ENCODE measurements at regions not wholly inside any gene's neighbourhood (a gene's known extent, or its start where the extent isn't known, plus 50 kb on each side); places are given as distances from the start of the nearest gene placed in this dataset.

DNA sequence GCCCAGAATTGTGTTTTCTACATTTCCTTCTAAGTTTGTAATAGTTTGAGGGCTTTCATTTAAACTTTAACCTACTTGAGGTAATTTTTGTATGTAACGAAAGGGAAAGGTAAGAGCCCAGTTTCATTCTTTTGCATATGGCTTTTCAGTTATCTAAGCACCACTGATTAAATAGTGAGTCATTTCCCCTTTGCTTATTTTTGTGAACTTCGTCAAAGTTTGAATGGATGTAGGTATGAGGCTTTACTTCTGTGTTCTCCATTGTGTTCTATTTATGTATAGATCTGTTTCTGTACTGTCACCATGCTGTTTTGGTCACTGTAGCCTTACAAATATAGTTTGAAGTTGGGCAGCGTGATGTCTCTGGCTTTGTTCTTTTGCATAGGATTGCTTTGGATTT, 944.8 kb upstream of the CNTNAP5 start:
- 43 to 46% methylated on average over 3 of the region's 3 CpGs for WGBS, 2 donors
- no peak overlapping the region for H3K4me3 ChIP-seq
- H3K27ac ChIP-seq = no peak overlapping the region
- no peak for DNase-seq
- TF ChIP-seq POLR2A (IDR thresholded peaks at IDR 0.05) = no peak
- TF ChIP-seq, protein P1, sequence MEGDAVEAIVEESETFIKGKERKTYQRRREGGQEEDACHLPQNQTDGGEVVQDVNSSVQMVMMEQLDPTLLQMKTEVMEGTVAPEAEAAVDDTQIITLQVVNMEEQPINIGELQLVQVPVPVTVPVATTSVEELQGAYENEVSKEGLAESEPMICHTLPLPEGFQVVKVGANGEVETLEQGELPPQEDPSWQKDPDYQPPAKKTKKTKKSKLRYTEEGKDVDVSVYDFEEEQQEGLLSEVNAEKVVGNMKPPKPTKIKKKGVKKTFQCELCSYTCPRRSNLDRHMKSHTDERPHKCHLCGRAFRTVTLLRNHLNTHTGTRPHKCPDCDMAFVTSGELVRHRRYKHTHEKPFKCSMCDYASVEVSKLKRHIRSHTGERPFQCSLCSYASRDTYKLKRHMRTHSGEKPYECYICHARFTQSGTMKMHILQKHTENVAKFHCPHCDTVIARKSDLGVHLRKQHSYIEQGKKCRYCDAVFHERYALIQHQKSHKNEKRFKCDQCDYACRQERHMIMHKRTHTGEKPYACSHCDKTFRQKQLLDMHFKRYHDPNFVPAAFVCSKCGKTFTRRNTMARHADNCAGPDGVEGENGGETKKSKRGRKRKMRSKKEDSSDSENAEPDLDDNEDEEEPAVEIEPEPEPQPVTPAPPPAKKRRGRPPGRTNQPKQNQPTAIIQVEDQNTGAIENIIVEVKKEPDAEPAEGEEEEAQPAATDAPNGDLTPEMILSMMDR (IDR thresholded peaks at IDR 0.05) = no peak
- no peaks in the 10 kb centered on the region for H3K36me3 ChIP-seq
- intact Hi-C loops (cut with DNase I) = no loop called here
- H3K4me1 ChIP-seq = no peaks in the 10 kb centered on the region
- H3K27me3 ChIP-seq = no peaks in the 10 kb centered on the region
- no peaks in the 10 kb centered on the region for H3K9me3 ChIP-seq

DNA sequence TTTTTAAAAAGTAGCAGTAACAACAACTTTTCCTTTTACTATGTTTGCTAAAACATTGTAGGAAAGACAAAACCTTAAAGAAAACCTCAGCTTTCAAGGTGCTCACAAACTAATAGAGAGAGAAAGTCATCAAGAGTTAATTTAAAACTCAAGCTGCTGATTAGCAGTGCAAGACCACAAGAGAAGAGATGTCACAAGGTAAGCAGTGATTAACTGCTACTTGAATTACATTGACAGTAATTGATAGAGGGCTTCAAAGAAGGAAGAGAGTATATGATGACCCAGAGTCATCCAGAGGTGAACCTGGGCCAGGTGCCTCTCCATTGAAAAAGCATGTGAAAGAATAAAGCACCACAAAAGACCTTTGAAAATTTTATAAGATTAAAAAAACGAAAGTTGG, 939.6 kb upstream of the CNTNAP5 start:
- intact Hi-C loops (cut with DNase I) = no loop called here
- Histone ChIP-seq H3K27ac (no peak overlapping the region), H3K4me3 (no peak overlapping the region), H3K27me3 (no peaks in the 10 kb centered on the region), H3K9me3 (no peaks in the 10 kb centered on the region), H3K4me1 (no peaks in the 10 kb centered on the region), H3K36me3 (no peaks in the 10 kb centered on the region)
- no peak for DNase-seq
- TF ChIP-seq, protein P1 (IDR thresholded peaks at IDR 0.05) = no peak
- TF ChIP-seq POLR2A (IDR thresholded peaks at IDR 0.05) = no peak
- WGBS, 2 donors = 34 to 41% methylated on average over 1 of the region's 1 CpG

DNA sequence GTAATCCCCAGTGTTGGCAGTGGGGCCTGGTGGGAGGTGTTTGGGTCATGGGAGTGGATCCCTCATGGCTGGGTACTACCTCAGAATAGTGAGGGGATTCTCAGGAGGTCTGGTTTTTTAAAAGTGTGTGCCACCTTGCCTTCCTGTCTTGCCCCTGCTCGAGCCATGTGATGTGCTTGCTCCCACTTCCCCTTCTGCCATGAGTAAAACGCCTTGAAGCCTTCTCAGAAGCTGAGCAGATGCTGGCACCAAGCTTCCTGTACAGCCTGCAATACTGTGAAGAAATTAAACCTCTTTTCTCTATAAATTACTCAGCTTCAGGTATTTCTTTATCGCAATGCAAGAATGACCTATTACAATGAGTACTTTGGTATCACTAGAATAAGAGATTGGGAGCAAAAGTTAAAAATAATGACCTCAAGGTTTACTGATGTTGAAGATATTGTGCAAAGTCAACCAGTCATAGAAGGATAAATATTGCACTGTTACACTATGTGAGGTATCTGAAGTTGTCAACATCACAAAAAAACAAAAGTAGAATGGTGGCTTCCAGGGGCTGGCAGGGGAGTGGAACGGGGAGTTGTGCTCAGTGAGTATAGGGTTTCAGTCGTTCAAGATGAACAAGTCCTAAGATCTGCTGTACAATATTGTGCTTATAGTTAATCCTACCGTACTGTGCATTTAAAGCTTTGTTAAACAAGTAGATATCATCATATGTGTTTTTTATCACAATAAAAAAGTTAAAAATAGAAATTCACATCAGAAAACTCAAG, 938.3 kb upstream of the CNTNAP5 start:
- Histone ChIP-seq H3K4me1 (no peaks in the 10 kb centered on the region), H3K9me3 (no peaks in the 10 kb centered on the region), H3K4me3 (no peak overlapping the region), H3K27me3 (no peaks in the 10 kb centered on the region), H3K27ac (no peak overlapping the region), H3K36me3 (no peaks in the 10 kb centered on the region)
- intact Hi-C loops (cut with DNase I) = no loop called here
- 32 to 48% methylated on average over 6 of the region's 6 CpGs for WGBS, 2 donors
- no peak for DNase-seq
- no peak for TF ChIP-seq POLR2A (IDR thresholded peaks at IDR 0.05)
- TF ChIP-seq, protein P1 (IDR thresholded peaks at IDR 0.05) = no peak

DNA sequence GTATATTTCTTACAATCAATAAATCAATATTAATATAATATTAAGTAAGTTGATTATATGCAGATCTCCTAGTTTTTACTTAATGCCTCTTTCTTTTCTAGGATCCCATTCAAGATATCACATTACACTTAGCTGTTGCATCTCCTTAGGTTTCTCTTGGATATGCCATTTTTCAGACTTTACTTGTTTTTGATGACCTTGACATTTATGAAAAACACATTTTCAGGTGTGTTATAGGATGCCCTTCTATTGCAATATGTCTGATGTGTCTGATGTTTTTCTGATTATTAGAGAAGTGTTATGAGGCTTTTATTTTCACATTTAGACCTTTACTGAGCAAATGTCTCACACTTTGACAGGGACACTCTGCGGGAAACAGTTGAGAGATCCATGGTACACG, 933.6 kb upstream of the CNTNAP5 start:
- Histone ChIP-seq H3K4me3 (no peak overlapping the region), H3K4me1 (no peaks in the 10 kb centered on the region), H3K27me3 (no peaks in the 10 kb centered on the region), H3K27ac (no peak overlapping the region), H3K9me3 (no peaks in the 10 kb centered on the region), H3K36me3 (no peaks in the 10 kb centered on the region)
- intact Hi-C loops (cut with DNase I) = no loop called here
- DNase-seq = no peak
- TF ChIP-seq, protein P1 (IDR thresholded peaks at IDR 0.05) = no peak
- no peak for TF ChIP-seq POLR2A (IDR thresholded peaks at IDR 0.05)
- WGBS, 2 donors = 94 to 97% methylated on average over 2 of the region's 2 CpGs

DNA sequence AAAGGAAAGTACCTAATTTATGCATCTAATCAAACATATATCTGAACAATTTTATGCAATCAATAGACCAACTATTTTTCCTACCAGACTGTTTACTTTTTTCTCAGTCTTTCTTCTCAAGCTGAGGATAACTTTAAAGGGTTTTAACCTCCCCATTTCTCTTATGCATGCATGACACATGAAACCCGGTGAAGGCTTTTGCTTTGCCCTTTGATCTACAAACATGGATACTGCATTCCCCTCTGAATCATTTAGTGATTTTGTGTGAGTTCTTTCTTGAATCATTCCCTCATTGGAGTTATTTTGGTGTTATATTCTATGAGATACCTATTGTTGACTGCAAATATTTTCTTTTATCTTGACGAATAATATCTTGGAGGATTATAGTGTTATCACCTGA, 931.9 kb upstream of the CNTNAP5 start:
- H3K27ac ChIP-seq = no peak overlapping the region
- no peak overlapping the region for H3K4me3 ChIP-seq
- H3K27me3 ChIP-seq = no peaks in the 10 kb centered on the region
- TF ChIP-seq, protein P1 (IDR thresholded peaks at IDR 0.05) = no peak
- TF ChIP-seq POLR2A (IDR thresholded peaks at IDR 0.05) = no peak
- DNase-seq = no peak
- no peaks in the 10 kb centered on the region for H3K9me3 ChIP-seq
- H3K36me3 ChIP-seq = no peaks in the 10 kb centered on the region
- WGBS, 2 donors = 37 to 58% methylated on average over 2 of the region's 2 CpGs
- H3K4me1 ChIP-seq = no peaks in the 10 kb centered on the region
- intact Hi-C loops (cut with DNase I) = no loop called here

Measured in esophagus squamous epithelium (tissue), 5 donors.